HG03060 (cell line): ENCODE measurements at regions not wholly inside any gene's neighbourhood (a gene's known extent, or its start where the extent isn't known, plus 50 kb on each side); places are given as distances from the start of the nearest gene placed in this dataset.

Experiments used
- ATAC-seq: cut with Tn5 transposase; IDR thresholded peaks from one replicate; pipeline ENCODE4 v1.9.1; 2021; ENCODE audit warnings: low read depth, moderate number of reproducible peaks; ENCODE audit not compliant: unreplicated experiment

- no peak for ATAC-seq
Measured at GRCh38 chr13:62659365-62659764, 1243.7 kb upstream of the PCDH20 start.

GRCh38 chr13:62653371-62653770 lies 1237.7 kb upstream of the PCDH20 start:
- ATAC-seq: no peak

GRCh38 chr13:62643799-62644524 lies 1228.3 kb upstream of the PCDH20 start:
- ATAC-seq: peak; percentile 42

GRCh38 chr13:62643007-62643483 lies 1227.4 kb upstream of the PCDH20 start:
- ATAC-seq: no peak

- no peak for ATAC-seq
Measured at GRCh38 chr13:62635161-62635560, 1219.5 kb upstream of the PCDH20 start.

GRCh38 chr13:62633448-62633847 lies 1217.8 kb upstream of the PCDH20 start:
- no peak for ATAC-seq

- no peak for ATAC-seq
Measured at GRCh38 chr13:62631619-62632018, 1216.0 kb upstream of the PCDH20 start.

GRCh38 chr13:62631124-62631523 lies 1215.5 kb upstream of the PCDH20 start:
- ATAC-seq: no peak

- ATAC-seq: no peak
Measured at GRCh38 chr13:62629618-62630017, 1214.0 kb upstream of the PCDH20 start.

GRCh38 chr13:62627226-62627625 lies 1211.6 kb upstream of the PCDH20 start:
- ATAC-seq: no peak

- ATAC-seq: no peak
Measured at GRCh38 chr13:62626771-62627170, 1211.1 kb upstream of the PCDH20 start.

GRCh38 chr13:62625214-62625881 lies 1209.7 kb upstream of the PCDH20 start:
- ATAC-seq: no peak

- ATAC-seq: no peak
Measured at GRCh38 chr13:62613819-62614218, 1198.2 kb upstream of the PCDH20 start.

- no peak for ATAC-seq
Measured at GRCh38 chr13:62611343-62611742, 1195.7 kb upstream of the PCDH20 start.

GRCh38 chr13:62598708-62599107 lies 1183.1 kb upstream of the PCDH20 start:
- ATAC-seq: no peak

- ATAC-seq: no peak
Measured at GRCh38 chr13:62595976-62596375, 1180.3 kb upstream of the PCDH20 start.

- ATAC-seq: no peak
Measured at GRCh38 chr13:62593804-62594203, 1178.2 kb upstream of the PCDH20 start.

GRCh38 chr13:62583466-62583865 lies 1167.8 kb upstream of the PCDH20 start:
- no peak for ATAC-seq

GRCh38 chr13:62578402-62578801 lies 1162.8 kb upstream of the PCDH20 start:
- no peak for ATAC-seq

- ATAC-seq: no peak
Measured at GRCh38 chr13:62564770-62565169, 1149.1 kb upstream of the PCDH20 start.

- no peak for ATAC-seq
Measured at GRCh38 chr13:62563251-62563650, 1147.6 kb upstream of the PCDH20 start.

GRCh38 chr13:62556978-62557377 lies 1141.3 kb upstream of the PCDH20 start:
- no peak for ATAC-seq
